GM12878 (cell line): ENCODE measurements at regions not wholly inside any gene's neighbourhood (a gene's known extent, or its start where the extent isn't known, plus 50 kb on each side); places are given as distances from the start of the nearest gene placed in this dataset.

Source experiments
- ATAC-seq: fragments of 200-7000 bp; cut with Tn5 transposase; 3 replicates; pipeline ENCODE4 v1.9.1; 2020; ENCODE audit warnings: mild to moderate bottlenecking, moderate library complexity
- BruUV-seq: library from RNA; stranded (reverse); fragments of 400-500 nt; replicated peaks from 2 replicates; lab custom pipeline; 2021; lab: Mats Ljungman, UMichigan
- CTCF ChIA-PET: fragments of 300-600 bp; sonication (Branson Sonifier 250); formaldehyde crosslinking; extraction: SDS; loops from one replicate; lab custom pipeline; 2021; ENCODE audit warnings: inconsistent platforms; lab: Yijun Ruan, JAX
- POLR2A ChIA-PET: fragments of 350-600 bp; formaldehyde crosslinking; extraction: SDS; loops from one replicate; lab custom pipeline; 2021; ENCODE audit warnings: inconsistent platforms; lab: Charles Lee
- RAD21 ChIA-PET: fragments of 300-600 bp; sonication (Branson Sonifier 250); formaldehyde crosslinking; loops from one replicate; lab custom pipeline; 2023; ENCODE audit warnings: antibody characterized with exemption; ENCODE audit not compliant: unreplicated experiment; lab: Charles Lee
- SMC1A ChIA-PET: fragments of 300-600 bp; sonication (Branson Sonifier 250); formaldehyde crosslinking; loops from one replicate; lab custom pipeline; 2023; ENCODE audit not compliant: unreplicated experiment, uncharacterized antibody; lab: Charles Lee
- DNase-seq: peaks from one replicate; pipeline ENCODE4 v3.0.0-alpha.2; 2011; ENCODE audit warnings: low read depth, low spot score
- FAIRE-seq: peaks from 3 replicates; lab custom pipeline; 2011; peaks lifted over from hg19 to GRCh38; lab: Jason Lieb, UNC
- H2AFZ ChIP-seq: 2 replicates; pipeline ENCODE4 v1.6.0; 2011; ENCODE audit warnings: low read depth, low read length, control low read depth; ENCODE audit not compliant: control insufficient read depth
- H3K27ac ChIP-seq: 2 replicates; pipeline ENCODE4 v1.5.1; 2011; ENCODE audit warnings: control low read depth; ENCODE audit not compliant: control insufficient read depth, insufficient read depth
- H3K27me3 ChIP-seq, 2 experiments: replicated peaks in 1 of 2; 2 replicates each; pipeline versions ENCODE4 v1.6.0 to v1.6.1; 2011; ENCODE audit warnings: low read length in 1 of 2; ENCODE audit not compliant: control insufficient read depth in 2 of 2, insufficient read depth in 2 of 2
- H3K36me3 ChIP-seq, 2 experiments: 2 replicates each; pipeline ENCODE4 v1.5.1; 2011; ENCODE audit warnings: low read length in 1 of 2; ENCODE audit not compliant: control insufficient read depth in 2 of 2, insufficient read depth in 2 of 2
- H3K4me1 ChIP-seq: 2 replicates; pipeline ENCODE4 v1.6.1; 2011; ENCODE audit warnings: mild to moderate bottlenecking, low read length, moderate library complexity, mixed read lengths; ENCODE audit not compliant: control insufficient read depth, insufficient read depth
- H3K4me2 ChIP-seq: 2 replicates; pipeline ENCODE4 v1.6.0; 2011; ENCODE audit warnings: control low read depth; ENCODE audit not compliant: control insufficient read depth, insufficient read depth
- H3K4me3 ChIP-seq: fragments of 200-600 bp; sonication (generic); 2 replicates; pipeline ENCODE4 v1.5.1; 2016
- H3K79me2 ChIP-seq: 2 replicates; pipeline ENCODE4 v1.6.0; 2011; ENCODE audit warnings: low read length; ENCODE audit not compliant: control insufficient read depth, insufficient read depth
- H3K9ac ChIP-seq: 2 replicates; pipeline ENCODE4 v1.8.0; 2011; ENCODE audit warnings: low read length, control low read depth, mixed read lengths; ENCODE audit not compliant: control insufficient read depth, insufficient read depth
- H3K9me3 ChIP-seq: replicated peaks from 3 replicates; pipeline ENCODE4 v1.5.1; 2011; ENCODE audit warnings: mild to moderate bottlenecking, low read length; ENCODE audit not compliant: control insufficient read depth, insufficient read depth
- H4K20me1 ChIP-seq: 2 replicates; pipeline ENCODE4 v1.6.0; 2011; ENCODE audit not compliant: control insufficient read depth, insufficient read depth
- BCL3 ChIP-seq: IDR thresholded peaks from 2 replicates; pipeline ENCODE4 v1.6.1; 2011; ENCODE audit warnings: borderline replicate concordance, low read depth, mild to moderate bottlenecking, moderate library complexity, low read length; ENCODE audit not compliant: insufficient read depth, poor library complexity, severe bottlenecking
- CHD2 ChIP-seq: IDR thresholded peaks from 2 replicates; pipeline ENCODE4 v1.6.1; 2011; ENCODE audit warnings: low read depth, low read length, improper control_type of control experiment, borderline replicate concordance
- FOS ChIP-seq: IDR thresholded peaks from 3 replicates; pipeline ENCODE4 v1.6.1; 2011; ENCODE audit warnings: borderline replicate concordance; ENCODE audit not compliant: insufficient read length; ENCODE audit errors: extremely low read depth
- MAX ChIP-seq: IDR thresholded peaks from 2 replicates; pipeline ENCODE4 v1.6.1; 2012; ENCODE audit warnings: low read depth, low read length, improper control_type of control experiment
- MEF2A ChIP-seq: IDR thresholded peaks from 2 replicates; pipeline ENCODE4 v1.6.1; 2011; ENCODE audit warnings: low read depth, mild to moderate bottlenecking, low read length, moderate library complexity; ENCODE audit not compliant: insufficient read depth
- NFYB ChIP-seq: IDR thresholded peaks from 2 replicates; pipeline ENCODE4 v1.6.1; 2011; ENCODE audit warnings: low read depth, mild to moderate bottlenecking, low read length, improper control_type of control experiment, moderate library complexity; ENCODE audit not compliant: insufficient read depth
- RB1 ChIP-seq: fragments of 450-650 bp; formaldehyde crosslinking; IDR thresholded peaks from 2 replicates; pipeline ENCODE4 v1.6.1; 2017; ENCODE audit warnings: mild to moderate bottlenecking, borderline replicate concordance
- SP1 ChIP-seq: IDR thresholded peaks from one replicate; pipeline ENCODE4 v1.6.1; 2011; ENCODE audit warnings: low read depth, low read length
- TCF12 ChIP-seq: IDR thresholded peaks from 2 replicates; pipeline ENCODE4 v1.6.1; 2011; ENCODE audit warnings: low read depth, mild to moderate bottlenecking, low read length
- WGBS: methylation state at CpG from one replicate; pipeline ENCODE4 v1.1.6; 2016; ENCODE audit warnings: low lambda C conversion rate; ENCODE audit not compliant: insufficient replicate concordance, insufficient coverage; ENCODE audit errors: missing lambda C conversion rate; 5-methylcytosine and 5-hydroxymethylcytosine counted together
- in situ Hi-C: fragments of 300-500 bp; cut with MboI; formaldehyde crosslinking; loops from 9 replicates; pipeline ENCODE4 v1.14.3; 2018; ENCODE audit warnings: mixed read lengths
- intact Hi-C: fragments of 100-400 bp; cut with micrococcal nuclease; formaldehyde crosslinking; loops from one replicate; pipeline ENCODE4 v1.14.2; 2022; ENCODE audit not compliant: unreplicated experiment
- TF ChIP-seq, protein P1 (sequence below): IDR thresholded peaks from 2 replicates; pipeline ENCODE4 v1.6.1; 2011; ENCODE audit warnings: low read depth, mild to moderate bottlenecking, low read length, moderate library complexity, borderline replicate concordance; ENCODE audit errors: extremely low read depth
- TF ChIP-seq, protein P2 (sequence below): fragments of 450-650 bp; IDR thresholded peaks from 2 replicates; pipeline ENCODE4 v1.6.1; 2016; ENCODE audit warnings: mild to moderate bottlenecking, moderate library complexity, borderline replicate concordance

- TF ChIP-seq TCF12 (no peak), MEF2A (no peak), CHD2 (no peak), NFYB (no peak), SP1 (no peak), BCL3 (no peak), RB1 (no peak), FOS (no peak), MAX (no peak)
- TF ChIP-seq, protein P1, sequence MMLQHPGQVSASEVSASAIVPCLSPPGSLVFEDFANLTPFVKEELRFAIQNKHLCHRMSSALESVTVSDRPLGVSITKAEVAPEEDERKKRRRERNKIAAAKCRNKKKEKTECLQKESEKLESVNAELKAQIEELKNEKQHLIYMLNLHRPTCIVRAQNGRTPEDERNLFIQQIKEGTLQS, result no peak
- TF ChIP-seq, protein P2, sequence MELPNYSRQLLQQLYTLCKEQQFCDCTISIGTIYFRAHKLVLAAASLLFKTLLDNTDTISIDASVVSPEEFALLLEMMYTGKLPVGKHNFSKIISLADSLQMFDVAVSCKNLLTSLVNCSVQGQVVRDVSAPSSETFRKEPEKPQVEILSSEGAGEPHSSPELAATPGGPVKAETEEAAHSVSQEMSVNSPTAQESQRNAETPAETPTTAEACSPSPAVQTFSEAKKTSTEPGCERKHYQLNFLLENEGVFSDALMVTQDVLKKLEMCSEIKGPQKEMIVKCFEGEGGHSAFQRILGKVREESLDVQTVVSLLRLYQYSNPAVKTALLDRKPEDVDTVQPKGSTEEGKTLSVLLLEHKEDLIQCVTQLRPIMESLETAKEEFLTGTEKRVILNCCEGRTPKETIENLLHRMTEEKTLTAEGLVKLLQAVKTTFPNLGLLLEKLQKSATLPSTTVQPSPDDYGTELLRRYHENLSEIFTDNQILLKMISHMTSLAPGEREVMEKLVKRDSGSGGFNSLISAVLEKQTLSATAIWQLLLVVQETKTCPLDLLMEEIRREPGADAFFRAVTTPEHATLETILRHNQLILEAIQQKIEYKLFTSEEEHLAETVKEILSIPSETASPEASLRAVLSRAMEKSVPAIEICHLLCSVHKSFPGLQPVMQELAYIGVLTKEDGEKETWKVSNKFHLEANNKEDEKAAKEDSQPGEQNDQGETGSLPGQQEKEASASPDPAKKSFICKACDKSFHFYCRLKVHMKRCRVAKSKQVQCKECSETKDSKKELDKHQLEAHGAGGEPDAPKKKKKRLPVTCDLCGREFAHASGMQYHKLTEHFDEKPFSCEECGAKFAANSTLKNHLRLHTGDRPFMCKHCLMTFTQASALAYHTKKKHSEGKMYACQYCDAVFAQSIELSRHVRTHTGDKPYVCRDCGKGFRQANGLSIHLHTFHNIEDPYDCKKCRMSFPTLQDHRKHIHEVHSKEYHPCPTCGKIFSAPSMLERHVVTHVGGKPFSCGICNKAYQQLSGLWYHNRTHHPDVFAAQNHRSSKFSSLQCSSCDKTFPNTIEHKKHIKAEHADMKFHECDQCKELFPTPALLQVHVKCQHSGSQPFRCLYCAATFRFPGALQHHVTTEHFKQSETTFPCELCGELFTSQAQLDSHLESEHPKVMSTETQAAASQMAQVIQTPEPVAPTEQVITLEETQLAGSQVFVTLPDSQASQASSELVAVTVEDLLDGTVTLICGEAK, result no peak
- POLR2A ChIA-PET, result no interaction called here
- H3K79me2 ChIP-seq, result no peaks in the 10 kb centered on the region
- no peak overlapping the region for H3K9ac ChIP-seq
- FAIRE-seq (no peak), DNase-seq (no peak), ATAC-seq (no peak)
- H3K27me3 ChIP-seq, result no peaks in the 10 kb centered on the region; a peak in 1 of 4 replicates
- H3K4me1 ChIP-seq, result no peaks in the 10 kb centered on the region
- RAD21 ChIA-PET, result no interaction called here
- H2AFZ ChIP-seq, result no peak overlapping the region
- H3K4me3 ChIP-seq, result no peak overlapping the region
- no peaks in the 10 kb centered on the region for H4K20me1 ChIP-seq
- WGBS, result 0% methylated on average over 1 of the region's 1 CpG
- no peaks in the 10 kb centered on the region for H3K36me3 ChIP-seq
- in situ Hi-C loops (no loop called here), intact Hi-C loops (no loop called here)
- H3K27ac ChIP-seq, result no peak overlapping the region
- CTCF ChIA-PET, result no interaction called here
- SMC1A ChIA-PET, result no interaction called here
- no peak overlapping the region for H3K4me2 ChIP-seq
- BruUV-seq, result no TSS peak
- no peaks in the 10 kb centered on the region; the same call in 2 of the 3 replicates for H3K9me3 ChIP-seq
Measured at GRCh38 chr21:35423709-35424108, 374.6 kb upstream of the RUNX1 start.
